D341Med (cell line): ENCODE measurements at regions not wholly inside any gene's neighbourhood (a gene's known extent, or its start where the extent isn't known, plus 50 kb on each side); places are given as distances from the start of the nearest gene placed in this dataset.

ENCODE experiments used
- DNase-seq: peaks from one replicate; pipeline ENCODE4 v3.0.0; 2012; ENCODE audit warnings: low spot score

DNA sequence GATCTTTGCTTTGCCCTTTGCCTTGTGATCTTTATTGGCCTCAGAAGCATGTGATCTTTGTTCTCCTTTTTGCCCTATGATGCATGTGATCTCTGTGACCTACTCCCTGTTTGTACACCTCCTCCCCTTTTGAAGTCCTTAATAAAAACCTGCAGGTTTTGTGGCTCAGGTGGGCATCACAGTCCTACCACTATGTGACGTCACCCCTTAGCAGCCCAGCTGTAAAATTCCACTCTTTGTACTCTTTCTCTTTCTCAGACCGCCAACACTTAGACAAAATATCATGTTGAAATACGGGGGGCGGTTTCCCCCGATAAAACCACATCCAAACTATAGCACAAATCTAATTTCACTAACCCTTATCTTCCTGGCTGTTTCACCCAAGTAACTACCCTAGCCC is 76.7 kb upstream of the RAPGEF4 start:
- DNase-seq: no peak

DNA sequence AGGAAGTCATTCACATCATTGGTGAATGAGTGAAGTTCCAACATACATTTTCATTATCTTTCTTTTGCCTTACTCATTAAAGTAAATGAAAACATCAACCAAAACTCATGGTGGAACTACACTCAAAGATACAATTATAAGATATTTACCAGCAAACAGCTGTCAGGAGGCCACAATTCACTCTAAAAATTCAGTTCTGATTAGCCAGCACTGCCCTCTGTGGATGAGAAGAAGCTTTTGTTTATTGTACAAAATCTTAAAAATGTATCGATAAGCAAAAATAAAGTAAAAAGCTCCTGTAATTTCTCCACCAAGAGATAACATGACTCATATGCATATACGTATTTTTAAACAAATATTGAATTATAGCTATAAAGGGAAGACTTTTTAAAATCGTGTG is 73.5 kb upstream of the RAPGEF4 start:
- DNase-seq: no peak

DNA sequence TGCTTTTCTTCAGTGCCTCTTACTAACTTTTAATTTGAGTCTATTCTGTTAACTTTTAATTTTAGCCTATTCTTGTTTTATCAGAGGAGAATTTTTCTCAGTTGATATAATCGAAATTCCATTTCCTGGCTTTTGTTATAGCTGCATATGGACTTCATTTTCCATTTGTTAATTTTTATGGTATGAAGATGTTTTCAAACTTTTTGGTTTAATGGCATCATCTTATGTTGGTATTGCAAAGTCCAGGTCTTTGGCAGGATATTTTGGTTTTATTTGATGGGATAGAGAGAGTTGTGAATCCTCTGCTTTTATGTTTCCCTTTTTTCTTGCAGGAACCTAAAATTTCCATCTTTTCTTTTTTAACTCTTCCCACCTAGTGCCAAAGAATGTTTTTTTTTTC is 70.9 kb upstream of the RAPGEF4 start:
- no peak for DNase-seq

DNA sequence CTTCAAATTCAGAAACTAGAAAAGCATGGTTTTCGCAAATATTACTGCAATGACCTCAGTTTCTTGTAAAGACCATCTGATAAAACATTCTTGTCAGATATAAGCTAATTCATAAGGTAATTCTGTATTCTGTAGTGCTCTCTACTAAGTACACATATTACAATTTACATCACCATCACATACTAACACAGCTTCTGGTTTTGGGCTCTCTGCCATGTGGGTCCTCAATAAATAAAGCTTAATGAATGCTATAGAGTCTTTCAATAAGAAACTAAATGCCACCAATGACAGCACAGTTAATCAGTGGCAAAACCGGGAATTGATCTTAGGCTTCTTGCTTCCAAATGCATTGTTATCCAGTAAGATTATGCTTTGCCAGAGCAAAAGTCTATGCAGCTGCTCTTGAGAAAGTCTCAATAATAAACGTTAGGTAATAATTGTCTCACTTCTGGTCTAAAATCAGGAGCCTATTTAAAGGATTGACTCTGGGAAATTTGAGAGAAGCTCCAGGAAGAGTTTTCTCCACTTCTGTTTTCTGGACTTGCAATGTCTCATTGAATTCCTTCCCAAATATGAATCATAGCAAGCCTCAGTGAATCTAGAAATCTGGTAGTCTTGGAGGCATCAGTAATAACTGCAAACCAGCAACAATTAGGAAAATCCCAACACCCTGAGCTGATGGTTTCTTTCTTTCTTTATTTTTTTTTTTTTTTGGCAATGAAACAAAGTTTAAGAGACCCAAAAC is 67.9 kb upstream of the RAPGEF4 start:
- DNase-seq: no peak

DNA sequence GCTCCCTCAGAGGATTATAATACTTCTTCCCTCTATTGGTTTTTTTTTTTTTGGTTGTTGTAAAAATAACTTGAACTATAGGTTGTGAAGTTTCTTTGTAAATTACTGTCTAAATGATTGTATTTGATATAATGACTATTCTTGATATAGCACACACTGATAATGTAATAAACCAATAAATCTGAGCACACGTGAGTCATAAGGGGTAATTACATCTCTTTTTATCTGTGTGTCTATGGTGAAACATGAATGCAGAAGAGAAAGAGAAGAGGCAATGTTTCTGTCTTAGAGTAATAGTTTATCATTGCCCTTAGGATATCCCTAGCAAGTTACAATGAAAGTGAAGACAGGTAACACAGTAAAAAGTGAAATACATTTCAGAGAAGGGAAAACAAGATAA is 64.1 kb upstream of the RAPGEF4 start:
- no peak for DNase-seq

DNA sequence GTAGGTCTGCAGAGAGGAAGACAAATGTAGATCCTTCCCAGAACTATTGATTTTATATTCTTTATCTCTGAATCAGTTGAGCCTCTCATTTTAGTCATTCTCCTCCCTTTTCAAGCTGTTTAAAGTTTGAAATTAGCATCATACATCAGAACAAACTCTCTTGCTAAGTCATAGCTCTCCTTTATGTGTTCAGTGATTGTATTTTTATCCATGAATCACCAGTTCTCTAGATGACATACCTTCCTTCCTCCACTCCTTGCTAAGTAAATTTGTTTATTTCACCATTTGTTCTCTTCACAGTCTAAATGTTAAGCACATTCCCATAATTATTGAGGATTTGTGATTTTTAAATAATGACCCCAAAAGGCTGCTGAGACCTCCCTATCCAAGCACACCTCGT is 63.5 kb upstream of the RAPGEF4 start:
- DNase-seq: no peak

DNA sequence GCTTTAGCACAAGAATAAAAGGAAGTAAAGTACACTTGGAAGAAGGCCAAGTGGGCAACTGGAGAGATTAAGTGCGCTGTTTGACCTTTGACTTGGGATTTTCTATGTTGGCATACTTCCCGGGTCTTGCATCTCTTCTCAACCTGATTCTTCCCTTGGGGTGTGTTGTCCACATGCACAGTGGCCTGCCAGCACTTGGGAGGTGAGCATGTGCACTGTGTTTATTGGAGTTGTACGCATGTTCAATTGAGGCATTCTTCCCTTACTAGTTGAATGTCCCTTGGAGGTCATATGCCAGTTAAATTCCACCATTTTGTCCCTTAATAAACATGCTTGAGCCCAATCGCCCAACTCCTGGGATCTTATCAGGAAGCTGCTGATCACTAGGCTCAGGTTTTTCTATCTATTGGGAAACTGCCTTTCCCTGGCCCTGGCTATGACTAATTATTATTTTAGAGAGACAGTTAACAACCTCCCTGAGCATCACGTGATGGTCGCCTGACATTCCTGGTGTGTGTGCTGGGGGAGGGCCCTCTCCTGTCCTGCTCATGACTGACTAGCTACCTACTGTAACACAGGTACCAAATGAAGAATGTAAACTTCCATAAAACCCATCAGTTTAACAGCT is 62.5 kb upstream of the RAPGEF4 start:
- DNase-seq: no peak

DNA sequence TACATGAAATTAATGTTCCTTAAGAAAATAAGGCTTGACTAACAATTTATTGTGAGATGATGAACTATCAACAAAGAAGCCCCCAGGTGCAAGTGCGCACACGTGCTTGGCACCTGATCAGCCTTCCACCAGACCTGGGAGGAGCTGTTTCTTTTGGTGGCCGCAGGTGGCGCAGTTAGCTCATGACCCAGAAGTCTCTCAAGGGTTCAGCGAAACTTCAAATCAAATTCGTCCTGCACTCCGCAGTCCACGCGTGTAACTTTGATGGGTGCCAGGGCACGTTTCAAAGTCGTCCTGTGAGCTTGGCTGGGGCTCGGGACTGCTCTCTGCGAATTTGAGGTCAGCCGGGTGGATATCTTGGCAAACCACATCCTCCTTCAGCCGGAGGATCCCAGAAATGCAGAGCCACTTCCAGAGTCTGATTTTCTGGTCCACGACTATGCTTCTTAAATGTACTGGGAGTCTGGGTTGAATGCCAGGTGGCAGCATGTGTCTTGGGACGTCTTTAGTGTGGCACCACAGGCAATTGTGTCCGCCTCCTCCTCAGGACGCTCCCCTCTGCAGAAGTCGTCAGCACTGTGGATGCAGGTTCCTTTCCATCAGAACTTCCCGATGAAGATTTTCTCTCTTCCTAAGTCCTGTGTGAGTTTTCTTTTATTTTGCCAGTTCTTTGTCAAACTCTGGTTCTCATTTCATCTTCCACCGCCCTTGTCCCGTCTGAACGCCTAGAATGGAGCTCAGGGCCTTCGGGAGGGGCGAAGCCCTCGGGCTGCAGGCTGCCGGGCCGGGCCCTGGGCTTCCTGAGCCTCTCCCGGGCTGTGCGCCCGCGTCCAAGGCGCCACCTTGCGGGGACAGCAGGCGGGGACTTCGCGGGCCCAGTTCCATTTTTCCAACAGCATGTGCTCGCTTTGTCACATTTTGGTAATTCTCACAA is 61.3 kb upstream of the RAPGEF4 start:
- DNase-seq: no peak

DNA sequence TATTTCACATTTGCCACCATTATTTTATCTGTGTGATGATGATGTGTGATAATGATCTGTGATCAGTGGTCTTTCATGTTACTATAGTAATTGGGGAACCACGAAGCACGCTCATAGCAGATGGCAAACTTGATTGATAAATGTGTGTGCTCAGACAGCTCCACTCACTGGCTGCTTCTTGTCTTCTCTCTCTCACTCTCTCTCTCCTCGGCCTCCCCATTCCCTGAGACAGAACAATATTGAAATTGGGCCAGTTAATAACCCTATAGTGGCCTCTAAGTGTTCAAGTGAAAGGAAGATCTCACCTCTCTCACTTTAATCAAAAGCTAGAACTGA is 60.7 kb upstream of the RAPGEF4 start:
- DNase-seq: no peak

DNA sequence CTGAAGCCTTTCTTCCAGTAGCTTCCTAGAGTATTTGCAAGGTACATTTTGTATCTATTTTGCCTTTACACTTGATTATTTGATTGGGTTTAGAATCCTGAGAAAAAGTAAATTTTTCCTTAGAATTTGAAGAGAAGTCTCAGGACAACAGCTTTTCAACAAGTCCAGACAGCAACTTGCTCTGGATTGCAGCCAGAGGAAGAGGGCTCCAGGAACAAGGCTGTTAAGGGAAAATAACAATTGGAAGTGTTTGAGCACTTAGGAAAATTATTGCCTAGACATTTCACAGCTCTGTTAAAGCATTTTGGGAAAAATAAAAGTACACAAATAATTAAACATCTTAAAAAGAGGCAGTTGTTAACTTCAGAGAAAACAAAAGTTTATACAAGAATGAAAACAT is 58.3 kb upstream of the RAPGEF4 start:
- DNase-seq: no peak

DNA sequence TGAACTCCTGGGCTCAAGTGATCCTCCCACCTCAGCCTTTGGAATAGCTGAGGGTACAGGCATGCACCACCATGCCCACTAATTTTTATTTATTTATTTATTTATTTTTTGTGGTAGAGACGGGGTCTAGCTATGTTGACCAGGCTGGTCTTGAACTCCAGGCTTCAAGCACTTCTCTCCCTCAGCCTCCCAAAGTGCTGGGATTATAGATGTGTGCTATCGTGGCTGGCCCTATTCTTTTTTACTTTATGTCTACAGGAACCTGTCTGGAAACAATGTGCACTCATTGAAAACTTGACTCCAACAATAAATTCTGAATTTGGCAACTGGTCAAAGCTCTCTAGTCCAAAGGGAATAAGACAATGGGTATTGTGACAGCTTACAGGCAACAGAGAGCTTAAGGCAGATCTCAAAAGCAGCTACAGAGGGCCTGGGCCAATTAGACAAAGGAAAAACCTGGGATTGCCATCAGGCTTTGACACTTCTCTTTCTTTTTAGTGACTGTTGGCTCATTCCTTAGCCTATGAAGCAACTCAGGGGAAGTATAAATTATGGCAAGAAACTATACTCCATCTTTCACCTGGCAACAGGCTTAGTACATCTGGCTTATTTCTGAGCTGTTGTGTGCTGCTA is 55.1 kb upstream of the RAPGEF4 start:
- peak; percentile 35 for DNase-seq

DNA sequence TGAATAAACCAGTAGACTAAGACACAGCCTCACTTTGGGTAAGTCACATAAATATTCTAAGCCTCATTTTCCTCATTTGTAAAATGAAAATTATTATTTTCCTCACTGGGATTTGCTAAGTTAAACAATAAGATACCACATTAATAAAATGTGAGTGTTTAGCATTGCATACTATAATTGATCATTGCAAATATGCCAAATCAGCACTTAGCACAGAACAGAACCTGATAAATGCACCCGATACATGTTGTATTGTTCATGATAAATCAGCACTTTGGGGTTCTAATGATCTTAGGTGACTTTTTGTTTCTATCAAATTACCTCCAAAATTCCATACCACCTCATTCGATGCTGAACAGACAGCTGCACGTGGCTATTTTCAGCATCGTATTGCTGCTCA is 50.2 kb upstream of the RAPGEF4 start:
- no peak for DNase-seq
